ENCODE measurements at regions not wholly inside any gene's neighbourhood (a gene's known extent, or its start where the extent isn't known, plus 50 kb on each side); places are given as distances from the start of the nearest gene placed in this dataset.

DNA sequence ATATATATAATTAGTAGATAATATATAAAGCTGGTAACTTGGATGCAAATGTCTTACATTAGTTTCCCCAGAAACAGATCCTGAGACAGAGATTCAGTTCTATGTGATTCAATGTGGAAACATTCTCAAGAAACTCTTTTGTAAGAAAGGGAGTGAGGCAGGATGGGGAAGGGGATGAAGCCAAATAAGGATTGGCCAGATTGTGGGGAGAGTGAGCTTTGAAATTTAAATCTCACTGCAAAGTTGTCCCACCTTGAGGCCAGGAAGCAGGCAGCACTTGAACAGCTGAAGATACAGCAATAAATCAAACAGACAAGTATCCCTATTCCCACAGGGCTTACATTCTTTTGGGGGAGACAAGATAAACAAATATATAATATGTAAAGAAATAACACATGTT is 126.3 kb upstream of the HEY2 start:
- no peak for TF ChIP-seq POLR2AphosphoS5 (IDR thresholded peaks at IDR 0.05; ENCODE audit: low read depth, low read length)
- TF ChIP-seq, protein P1, sequence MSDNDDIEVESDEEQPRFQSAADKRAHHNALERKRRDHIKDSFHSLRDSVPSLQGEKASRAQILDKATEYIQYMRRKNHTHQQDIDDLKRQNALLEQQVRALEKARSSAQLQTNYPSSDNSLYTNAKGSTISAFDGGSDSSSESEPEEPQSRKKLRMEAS (IDR thresholded peaks at IDR 0.05; ENCODE audit: low read depth) = no peak
- no peak for TF ChIP-seq RFX5 (IDR thresholded peaks at IDR 0.05; ENCODE audit: low read length)
